Pons (tissue), 1 donor: ENCODE measurements at regions not wholly inside any gene's neighbourhood (a gene's known extent, or its start where the extent isn't known, plus 50 kb on each side); places are given as distances from the start of the nearest gene placed in this dataset.
"Not testable (repeated sequence)": the region's sequence is repeated elsewhere in the genome, so short reads cannot be mapped to it uniquely, and the experiment has no call there.

Source experiments
- DNase-seq: peaks from one replicate; pipeline ENCODE4 v3.0.0-alpha.2; 2016; ENCODE audit warnings: low spot score

- DNase-seq: no peak
Observed at GRCh38 chr10:8173243-8173865, 118.9 kb downstream of the GATA3 start.

GRCh38 chr10:8173866-8174243 is 119.4 kb downstream of the GATA3 start:
- no peak for DNase-seq

GRCh38 chr10:8174762-8175161 is 120.3 kb downstream of the GATA3 start:
- DNase-seq: no peak

GRCh38 chr10:8177526-8177925 is 123.0 kb downstream of the GATA3 start:
- not testable (repeated sequence) for DNase-seq

- DNase-seq: not testable (repeated sequence)
Observed at GRCh38 chr10:8179773-8180172, 125.3 kb downstream of the GATA3 start.

GRCh38 chr10:8180360-8181109 is 126.0 kb downstream of the GATA3 start:
- DNase-seq: no peak

- no peak for DNase-seq
Observed at GRCh38 chr10:8181496-8182157, 127.1 kb downstream of the GATA3 start.

- no peak for DNase-seq
Observed at GRCh38 chr10:8182806-8183205, 128.3 kb downstream of the GATA3 start.

GRCh38 chr10:8183241-8183704 is 128.8 kb downstream of the GATA3 start:
- DNase-seq: no peak

- no peak for DNase-seq
Observed at GRCh38 chr10:8187171-8187666, 132.7 kb downstream of the GATA3 start.

- no peak for DNase-seq
Observed at GRCh38 chr10:8189458-8189857, 135.0 kb downstream of the GATA3 start.

- no peak for DNase-seq
Observed at GRCh38 chr10:8192301-8192700, 137.8 kb downstream of the GATA3 start.

- DNase-seq: no peak
Observed at GRCh38 chr10:8193546-8193945, 139.1 kb downstream of the GATA3 start.

- no peak for DNase-seq
Observed at GRCh38 chr10:8194050-8194449, 139.6 kb downstream of the GATA3 start.

GRCh38 chr10:8206882-8207281 is 152.4 kb downstream of the GATA3 start:
- DNase-seq: no peak

- DNase-seq: no peak
Observed at GRCh38 chr10:8211631-8212030, 157.1 kb downstream of the GATA3 start.

GRCh38 chr10:8213735-8214134 is 159.2 kb downstream of the GATA3 start:
- no peak for DNase-seq

GRCh38 chr10:8214587-8214986 is 160.1 kb downstream of the GATA3 start:
- no peak for DNase-seq

GRCh38 chr10:8216893-8217292 is 162.4 kb downstream of the GATA3 start:
- DNase-seq: no peak

- no peak for DNase-seq
Observed at GRCh38 chr10:8221451-8221850, 167.0 kb downstream of the GATA3 start.

- no peak for DNase-seq
Observed at GRCh38 chr10:8224591-8224990, 170.1 kb downstream of the GATA3 start.

- no peak for DNase-seq
Observed at GRCh38 chr10:8225187-8225586, 170.7 kb downstream of the GATA3 start.

- DNase-seq: no peak
Observed at GRCh38 chr10:8227246-8227645, 172.8 kb downstream of the GATA3 start.
